ENCODE measurements at regions not wholly inside any gene's neighbourhood (a gene's known extent, or its start where the extent isn't known, plus 50 kb on each side); places are given as distances from the start of the nearest gene placed in this dataset.

DNA sequence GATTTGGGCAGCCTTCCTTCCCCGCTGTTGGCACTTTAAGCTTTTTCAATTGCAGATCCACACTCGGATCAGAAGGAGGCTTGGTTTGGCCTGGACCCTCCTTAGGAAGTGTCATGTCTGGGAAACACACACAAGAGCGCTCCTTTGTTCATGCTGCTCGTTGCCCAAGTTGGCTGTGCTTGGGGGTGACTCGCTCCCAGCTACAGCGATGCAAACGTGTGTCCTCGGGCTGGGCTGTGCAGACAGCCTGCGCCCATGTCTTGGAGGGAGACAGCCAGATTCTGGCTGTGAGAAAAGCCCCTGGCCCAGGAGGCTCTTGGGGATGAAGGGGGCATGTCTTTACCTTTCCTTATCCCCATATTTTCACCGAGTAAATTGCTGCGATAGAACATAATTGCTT is 665.6 kb upstream of the EEF2KMT start:
- no peak for TF ChIP-seq POLR2A (IDR thresholded peaks at IDR 0.05; ENCODE audit: low read depth, low read length)
- no peak for TF ChIP-seq POLR2AphosphoS5 (IDR thresholded peaks at IDR 0.05; ENCODE audit: low read depth, low read length)
- no peak for TF ChIP-seq TAF1 (IDR thresholded peaks at IDR 0.05; ENCODE audit: borderline replicate concordance, low read depth, low read length)

Measured in GM12892 (cell line).